ENCODE measurements at regions not wholly inside any gene's neighbourhood (a gene's known extent, or its start where the extent isn't known, plus 50 kb on each side); places are given as distances from the start of the nearest gene placed in this dataset.

DNA sequence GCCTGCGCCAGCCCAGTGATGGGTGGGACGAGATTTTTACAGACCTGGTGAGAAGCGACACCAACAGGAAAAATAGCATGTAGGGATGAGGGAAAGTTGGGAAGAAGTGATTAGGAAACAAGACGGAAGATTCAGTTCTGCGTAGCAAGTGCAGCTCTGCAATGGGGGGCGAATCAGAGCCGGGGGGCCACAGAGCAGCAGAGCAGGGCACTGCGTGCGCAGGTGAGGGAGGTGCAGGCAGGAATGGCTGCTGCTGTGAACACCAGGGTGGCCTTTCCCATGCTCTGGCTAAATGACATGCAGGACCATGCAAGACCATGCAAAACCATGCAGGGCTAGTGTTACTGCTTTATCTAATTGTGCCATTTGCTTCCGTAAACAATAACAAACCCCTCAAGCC, 442.7 kb upstream of the FRG1 start:
- Mint-ChIP-seq H3K27ac (no peak overlapping the region), H3K4me1 (no peaks in the 10 kb centered on the region), H3K4me3 (no peak overlapping the region), H3K36me3 (no peaks in the 10 kb centered on the region), H3K27me3 (no peaks in the 10 kb centered on the region), H3K9me3 (no peaks in the 10 kb centered on the region)
- no peak for DNase-seq

DNA sequence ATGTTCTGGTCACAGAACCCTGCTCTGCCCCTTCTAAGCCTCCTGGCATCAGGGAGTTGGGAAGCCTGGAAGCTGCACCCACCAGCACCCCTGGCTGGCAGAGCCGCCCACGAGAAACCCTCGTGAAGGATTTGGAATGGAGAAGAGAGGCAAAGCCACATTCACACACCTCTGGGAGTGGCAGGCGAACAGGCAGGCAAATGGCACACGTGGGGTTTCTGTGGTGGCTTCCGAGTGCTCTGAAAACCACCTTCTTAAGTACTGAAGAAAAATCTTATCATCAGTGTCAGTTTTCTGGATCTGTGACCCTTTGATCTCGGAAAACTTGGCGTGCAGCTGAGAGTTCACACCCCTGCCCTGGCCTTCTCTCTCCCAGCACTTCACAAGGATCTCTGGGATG, 442.2 kb upstream of the FRG1 start:
- no peak overlapping the region for H3K4me3 Mint-ChIP-seq
- no peaks in the 10 kb centered on the region for H3K4me1 Mint-ChIP-seq
- H3K36me3 Mint-ChIP-seq: no peaks in the 10 kb centered on the region
- H3K27ac Mint-ChIP-seq: no peak overlapping the region
- no peaks in the 10 kb centered on the region for H3K27me3 Mint-ChIP-seq
- no peaks in the 10 kb centered on the region for H3K9me3 Mint-ChIP-seq
- no peak for DNase-seq

DNA sequence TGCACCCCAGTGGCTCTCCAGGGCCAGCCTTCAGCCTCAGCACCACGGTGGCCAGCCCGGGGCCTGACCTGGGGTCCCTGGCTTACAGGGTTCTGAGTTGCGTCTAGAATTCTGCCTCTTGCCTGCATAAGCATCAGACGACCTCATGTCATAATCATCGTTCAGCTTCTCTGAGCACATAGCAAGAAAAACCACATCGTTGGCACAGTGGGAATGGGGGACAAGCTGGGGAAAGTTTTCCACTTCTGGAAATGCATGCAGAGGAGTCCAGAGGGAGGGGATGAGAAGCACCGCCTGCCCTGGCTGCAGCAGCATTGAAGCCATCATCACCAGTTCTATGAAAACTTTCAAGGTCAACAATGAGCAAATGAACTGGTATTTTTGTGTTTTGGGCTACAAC, 441.0 kb upstream of the FRG1 start:
- Mint-ChIP-seq H3K27ac (no peak overlapping the region), H3K27me3 (no peaks in the 10 kb centered on the region), H3K9me3 (no peaks in the 10 kb centered on the region), H3K4me1 (no peaks in the 10 kb centered on the region), H3K4me3 (no peak overlapping the region), H3K36me3 (no peaks in the 10 kb centered on the region)
- no peak for DNase-seq

DNA sequence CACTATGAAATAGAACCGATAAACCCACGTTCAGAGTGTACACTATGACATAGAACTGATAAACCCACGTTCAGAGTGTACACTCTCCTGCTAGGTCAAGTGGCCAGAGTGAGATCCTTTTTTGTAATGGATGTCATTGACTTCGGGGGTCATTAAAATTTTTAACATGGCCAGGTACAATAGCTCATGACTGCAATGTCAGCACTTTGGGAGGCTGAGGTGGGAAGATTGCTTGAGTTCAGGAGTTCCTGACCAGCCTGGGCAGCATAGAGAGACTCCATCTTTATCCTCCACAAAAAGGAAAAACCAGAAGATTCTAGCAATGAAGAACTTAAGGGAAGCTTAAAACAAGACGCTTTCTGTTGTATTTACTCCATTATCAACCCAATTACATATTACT, 439.7 kb upstream of the FRG1 start:
- no peak overlapping the region for H3K4me3 Mint-ChIP-seq
- DNase-seq: no peak
- no peaks in the 10 kb centered on the region for H3K36me3 Mint-ChIP-seq
- H3K9me3 Mint-ChIP-seq: no peaks in the 10 kb centered on the region
- no peaks in the 10 kb centered on the region for H3K4me1 Mint-ChIP-seq
- H3K27ac Mint-ChIP-seq: no peak overlapping the region
- no peaks in the 10 kb centered on the region for H3K27me3 Mint-ChIP-seq

DNA sequence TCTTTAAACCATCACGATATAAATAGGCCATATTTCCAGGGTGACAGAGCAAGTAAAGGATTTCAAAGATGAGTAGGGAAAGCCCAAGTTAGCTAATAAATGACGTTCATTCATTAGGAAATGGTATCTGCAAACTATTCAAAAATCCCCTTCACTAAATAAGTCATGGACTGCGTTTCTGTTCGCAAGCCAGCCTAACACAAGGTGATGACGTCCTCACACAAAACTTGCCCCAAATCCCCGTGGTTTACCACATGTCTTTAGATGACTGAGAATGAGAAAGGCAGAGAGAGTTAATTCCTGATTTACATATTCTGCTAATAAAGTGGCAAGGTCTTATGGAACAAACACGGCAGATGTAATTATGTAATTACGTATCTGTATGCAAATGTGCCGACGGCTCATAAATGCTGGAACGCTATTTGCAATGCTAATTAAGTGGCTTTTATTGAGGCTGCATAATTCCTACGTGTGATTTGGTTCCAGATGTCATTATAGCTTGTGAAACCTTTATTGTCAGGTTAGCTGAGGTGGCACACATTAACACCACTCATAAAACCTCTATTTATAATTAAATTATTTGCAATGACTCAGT, 437.7 kb upstream of the FRG1 start:
- Mint-ChIP-seq H3K27ac (no peak overlapping the region), H3K27me3 (no peaks in the 10 kb centered on the region), H3K4me3 (no peak overlapping the region), H3K36me3 (no peaks in the 10 kb centered on the region), H3K9me3 (no peaks in the 10 kb centered on the region), H3K4me1 (no peaks in the 10 kb centered on the region)
- no peak for DNase-seq

DNA sequence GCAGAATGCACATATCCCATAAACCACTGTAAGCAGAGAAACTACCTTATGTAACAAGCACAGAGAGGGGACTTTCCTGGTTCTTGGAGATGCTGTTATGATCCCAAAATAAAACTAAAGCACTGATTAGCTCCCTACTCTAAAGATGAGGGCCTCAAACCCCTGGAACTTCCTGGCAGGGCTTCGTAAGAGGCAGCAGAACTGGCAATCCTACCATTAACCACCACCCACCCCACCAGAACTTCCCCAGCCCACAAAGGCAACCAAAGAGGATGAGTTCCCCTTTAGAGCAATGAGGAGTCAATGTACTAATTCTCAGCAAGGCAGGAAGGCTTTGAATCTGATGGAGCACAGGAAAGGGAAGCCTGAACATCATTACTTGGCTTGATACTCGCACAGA, 436.5 kb upstream of the FRG1 start:
- H3K27me3 Mint-ChIP-seq: no peaks in the 10 kb centered on the region
- no peaks in the 10 kb centered on the region for H3K9me3 Mint-ChIP-seq
- no peak overlapping the region for H3K4me3 Mint-ChIP-seq
- DNase-seq: no peak
- no peaks in the 10 kb centered on the region for H3K36me3 Mint-ChIP-seq
- H3K27ac Mint-ChIP-seq: no peak overlapping the region
- no peaks in the 10 kb centered on the region for H3K4me1 Mint-ChIP-seq

DNA sequence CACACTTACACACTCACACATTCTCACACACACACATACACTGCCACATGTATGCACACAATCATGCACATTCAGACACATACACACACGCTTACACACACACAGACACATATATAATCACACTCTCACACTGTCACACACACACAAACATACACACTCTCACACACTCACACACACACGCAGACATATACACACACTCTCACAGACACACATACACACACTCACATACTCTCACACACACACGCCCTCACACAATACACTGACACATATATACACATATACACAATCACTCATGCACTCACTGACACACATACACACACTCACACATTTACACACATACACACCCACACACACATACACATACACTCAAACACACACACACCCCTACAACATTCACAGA, 435.3 kb upstream of the FRG1 start:
- no peak overlapping the region for H3K27ac Mint-ChIP-seq
- no peak for DNase-seq
- H3K4me3 Mint-ChIP-seq: no peak overlapping the region
- H3K36me3 Mint-ChIP-seq: no peaks in the 10 kb centered on the region
- H3K27me3 Mint-ChIP-seq: no peaks in the 10 kb centered on the region
- no peaks in the 10 kb centered on the region for H3K4me1 Mint-ChIP-seq
- H3K9me3 Mint-ChIP-seq: peaks cover 2% of the 10 kb centered on the region

DNA sequence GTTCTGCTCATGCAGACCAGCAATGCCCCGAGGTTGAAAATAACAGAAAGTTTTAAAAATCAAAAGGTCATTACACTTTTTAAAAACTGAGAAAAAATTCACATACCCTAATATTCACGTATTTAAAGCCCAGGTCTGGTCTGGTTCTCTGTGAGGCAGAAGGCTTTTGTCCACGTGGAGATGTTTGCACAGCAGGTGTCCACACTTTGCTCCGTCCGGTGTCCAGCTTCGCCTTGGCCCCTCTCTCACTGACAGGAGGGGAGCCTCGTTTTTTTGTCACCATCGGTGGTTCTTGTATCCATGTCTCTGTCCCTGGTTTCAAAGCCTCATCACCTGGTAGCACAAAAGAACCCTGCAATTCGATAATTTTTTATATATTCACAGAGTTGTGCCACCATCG, 434.6 kb upstream of the FRG1 start:
- peaks cover 2% of the 10 kb centered on the region for H3K9me3 Mint-ChIP-seq
- H3K36me3 Mint-ChIP-seq: no peaks in the 10 kb centered on the region
- no peak overlapping the region for H3K27ac Mint-ChIP-seq
- no peaks in the 10 kb centered on the region for H3K4me1 Mint-ChIP-seq
- no peaks in the 10 kb centered on the region for H3K27me3 Mint-ChIP-seq
- H3K4me3 Mint-ChIP-seq: no peak overlapping the region
- no peak for DNase-seq

DNA sequence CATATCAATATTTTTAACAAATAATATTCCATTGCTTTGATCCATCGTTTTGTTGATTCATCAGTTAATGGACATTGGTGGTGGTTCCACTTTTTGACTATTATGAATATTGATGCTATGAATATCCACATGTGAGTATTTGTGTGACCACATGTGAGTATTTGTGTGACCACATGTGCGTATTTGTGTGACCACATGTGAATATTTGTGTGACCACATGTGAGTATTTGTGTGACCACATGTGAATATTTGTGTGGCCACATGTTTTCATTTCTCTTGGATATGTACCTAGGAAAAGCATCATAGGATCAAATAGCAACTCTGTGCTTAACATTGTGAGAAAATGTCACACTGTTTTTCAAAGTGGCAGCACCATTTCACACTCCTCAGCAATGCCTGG, 433.6 kb upstream of the FRG1 start:
- Mint-ChIP-seq H3K9me3 (peaks cover 2% of the 10 kb centered on the region), H3K36me3 (no peaks in the 10 kb centered on the region), H3K4me1 (no peaks in the 10 kb centered on the region), H3K27ac (no peak overlapping the region), H3K4me3 (no peak overlapping the region), H3K27me3 (no peaks in the 10 kb centered on the region)
- no peak for DNase-seq

DNA sequence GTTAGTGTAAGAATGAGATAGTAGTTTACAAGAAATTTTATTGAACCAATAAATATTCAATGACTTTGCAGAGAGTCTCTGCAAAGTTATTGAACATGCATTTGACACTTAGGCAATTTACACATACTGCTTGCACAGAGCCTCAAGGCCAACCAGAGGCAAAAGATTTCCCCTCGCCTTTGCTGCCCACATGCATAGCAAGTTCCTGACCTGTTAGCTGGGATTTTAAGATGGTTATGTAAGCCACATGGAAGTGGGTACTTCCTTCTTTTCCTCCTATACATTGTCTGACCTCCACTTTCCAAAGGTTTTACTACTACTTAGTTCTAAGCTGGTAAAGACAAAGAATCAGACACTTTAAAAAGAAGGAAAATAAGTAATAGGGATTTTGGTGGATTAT, 430.1 kb upstream of the FRG1 start:
- H3K27me3 Mint-ChIP-seq: no peaks in the 10 kb centered on the region
- H3K27ac Mint-ChIP-seq: no peak overlapping the region
- DNase-seq: no peak
- H3K36me3 Mint-ChIP-seq: no peaks in the 10 kb centered on the region
- H3K4me3 Mint-ChIP-seq: no peak overlapping the region
- no peaks in the 10 kb centered on the region for H3K4me1 Mint-ChIP-seq
- peaks cover 2% of the 10 kb centered on the region for H3K9me3 Mint-ChIP-seq

DNA sequence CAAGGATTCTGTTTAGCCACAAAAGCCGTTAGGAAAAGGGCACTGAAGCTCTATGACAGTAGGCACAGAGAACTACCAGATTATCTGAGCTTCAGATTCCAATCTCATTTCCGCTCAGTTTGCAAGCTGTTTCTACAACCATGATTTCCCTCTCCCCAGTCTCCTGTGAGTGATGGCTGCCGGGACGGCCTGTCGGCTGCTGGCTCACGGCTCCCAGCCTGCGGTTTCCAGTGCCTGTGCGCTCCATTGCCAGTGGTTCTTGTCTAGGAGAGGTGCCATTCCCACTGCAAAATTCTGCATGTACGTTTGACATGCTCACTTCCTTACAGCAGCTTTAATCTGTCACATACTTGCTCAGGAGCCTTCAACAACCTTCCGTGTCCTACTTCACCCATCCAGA, 429.1 kb upstream of the FRG1 start:
- DNase-seq: no peak
- Mint-ChIP-seq H3K36me3 (no peaks in the 10 kb centered on the region), H3K27ac (no peak overlapping the region), H3K4me3 (no peak overlapping the region), H3K4me1 (no peaks in the 10 kb centered on the region), H3K9me3 (peaks cover 2% of the 10 kb centered on the region), H3K27me3 (no peaks in the 10 kb centered on the region)

DNA sequence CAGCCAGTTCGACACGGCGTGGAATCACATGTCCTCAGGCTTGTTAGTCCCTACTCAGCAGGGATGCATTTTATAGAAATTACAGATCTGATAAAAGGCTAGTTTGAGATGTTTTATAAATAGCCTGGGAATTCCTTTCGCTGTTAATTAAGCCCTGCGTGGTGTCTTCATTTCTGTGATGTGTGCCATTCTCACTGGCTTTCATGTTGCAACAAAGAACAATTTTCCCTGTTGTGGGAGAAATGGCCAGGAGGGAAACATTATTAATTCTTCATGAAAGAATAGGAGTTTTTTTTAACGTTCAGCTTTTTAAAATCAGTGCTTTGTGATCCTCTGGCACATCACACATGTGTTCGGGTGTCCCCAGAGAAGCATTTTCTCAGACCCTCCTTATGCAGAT, 427.3 kb upstream of the FRG1 start:
- H3K9me3 Mint-ChIP-seq: peaks cover 2% of the 10 kb centered on the region
- no peaks in the 10 kb centered on the region for H3K4me1 Mint-ChIP-seq

DNA sequence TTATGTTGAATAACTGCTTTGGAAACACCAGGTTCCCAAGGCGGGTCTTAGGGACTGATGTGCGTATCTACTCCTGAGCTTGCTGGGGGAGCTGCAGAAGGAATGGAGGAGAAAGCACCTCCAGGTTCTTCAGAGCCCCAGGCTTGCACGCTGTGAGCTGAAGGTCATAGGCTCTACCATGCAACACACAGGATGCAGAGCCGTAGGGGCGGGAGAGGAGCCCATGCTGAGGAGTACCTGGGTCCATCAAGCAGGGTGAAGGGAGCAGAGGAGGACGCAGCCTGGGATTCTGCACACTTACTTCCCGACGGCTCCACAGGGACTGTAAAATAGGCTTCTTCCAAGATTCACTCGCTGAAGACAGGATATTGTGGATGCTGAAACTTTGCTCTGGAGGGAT, 426.5 kb upstream of the FRG1 start:
- Mint-ChIP-seq H3K9me3 (peaks cover 2% of the 10 kb centered on the region), H3K4me3 (no peak overlapping the region), H3K4me1 (no peaks in the 10 kb centered on the region), H3K27ac (no peak overlapping the region), H3K27me3 (no peaks in the 10 kb centered on the region), H3K36me3 (no peaks in the 10 kb centered on the region)
- no peak for DNase-seq

More for the DNA sequence above, 427.3 kb upstream of the FRG1 start:
- Mint-ChIP-seq H3K4me3 (no peak overlapping the region), H3K36me3 (no peaks in the 10 kb centered on the region), H3K27ac (no peak overlapping the region), H3K27me3 (no peaks in the 10 kb centered on the region)
- DNase-seq: no peak

DNA sequence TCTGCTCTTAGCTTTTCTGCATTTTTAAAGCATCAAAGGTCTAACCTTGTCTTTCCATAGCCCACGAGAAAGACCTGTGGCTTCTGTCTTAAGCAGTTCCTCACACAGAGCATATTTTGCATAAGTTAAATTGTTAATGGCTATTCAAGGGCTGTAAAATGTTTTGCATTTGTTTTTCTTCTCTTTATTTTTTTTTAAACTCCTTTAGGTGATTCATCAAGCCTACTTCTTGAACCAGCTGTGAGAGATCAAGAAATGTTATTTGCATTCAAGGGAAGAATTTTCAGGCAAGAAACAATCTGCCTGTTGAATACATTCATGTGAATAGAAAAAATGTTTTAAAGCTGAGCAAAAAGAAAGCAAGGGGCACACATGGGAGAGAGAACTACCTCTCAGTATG, 423.8 kb upstream of the FRG1 start:
- Mint-ChIP-seq H3K27ac (no peak overlapping the region), H3K4me3 (no peak overlapping the region), H3K9me3 (no peaks in the 10 kb centered on the region), H3K27me3 (no peaks in the 10 kb centered on the region), H3K4me1 (no peaks in the 10 kb centered on the region), H3K36me3 (no peaks in the 10 kb centered on the region)
- no peak for DNase-seq

DNA sequence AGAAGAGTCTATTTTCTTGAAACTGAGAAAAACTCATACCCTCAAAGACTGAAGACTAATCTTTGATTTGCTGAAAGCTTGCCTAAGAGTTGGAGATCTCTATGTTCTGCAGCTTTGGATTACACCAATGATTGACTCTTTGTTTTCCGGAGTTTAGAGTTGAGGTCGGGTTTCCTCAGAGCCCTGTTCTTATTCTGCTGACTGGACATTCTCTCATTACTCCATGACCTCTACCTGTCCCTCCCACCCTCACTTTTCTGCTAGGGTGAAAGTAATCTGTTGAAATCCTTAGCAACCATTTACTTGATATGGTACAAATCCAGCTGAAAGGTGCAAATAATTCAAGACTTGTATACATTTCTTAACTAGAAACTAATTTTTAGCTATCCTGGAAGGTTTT, 421.5 kb upstream of the FRG1 start:
- no peak overlapping the region for H3K4me3 Mint-ChIP-seq
- no peak for DNase-seq
- no peaks in the 10 kb centered on the region for H3K36me3 Mint-ChIP-seq
- peaks cover 1% of the 10 kb centered on the region for H3K9me3 Mint-ChIP-seq
- H3K27me3 Mint-ChIP-seq: no peaks in the 10 kb centered on the region
- H3K27ac Mint-ChIP-seq: no peak overlapping the region
- no peaks in the 10 kb centered on the region for H3K4me1 Mint-ChIP-seq

DNA sequence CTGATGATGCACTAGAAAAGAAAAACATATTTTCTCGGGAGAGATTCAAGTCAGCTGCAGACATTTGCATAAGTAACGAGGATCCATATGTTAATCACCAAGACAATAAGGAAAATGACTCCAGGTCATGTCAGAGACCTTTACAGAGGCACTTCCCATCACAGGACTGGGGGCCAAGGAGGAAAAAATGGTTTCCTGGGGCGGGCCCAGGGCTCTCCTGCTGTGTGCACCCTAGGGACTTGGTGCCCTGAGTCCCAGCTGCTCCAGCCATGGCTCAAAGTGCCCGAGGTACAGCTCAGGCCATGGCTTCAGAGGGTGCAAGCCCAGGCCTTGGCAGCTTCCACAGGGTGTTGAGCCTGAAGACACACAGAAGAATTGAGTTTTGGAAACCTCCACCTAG, 415.4 kb upstream of the FRG1 start:
- no peak overlapping the region for H3K4me3 Mint-ChIP-seq
- H3K9me3 Mint-ChIP-seq: peaks cover 18% of the 10 kb centered on the region
- no peaks in the 10 kb centered on the region for H3K36me3 Mint-ChIP-seq
- no peaks in the 10 kb centered on the region for H3K27me3 Mint-ChIP-seq
- no peak for DNase-seq
- H3K27ac Mint-ChIP-seq: no peak overlapping the region
- no peaks in the 10 kb centered on the region for H3K4me1 Mint-ChIP-seq

DNA sequence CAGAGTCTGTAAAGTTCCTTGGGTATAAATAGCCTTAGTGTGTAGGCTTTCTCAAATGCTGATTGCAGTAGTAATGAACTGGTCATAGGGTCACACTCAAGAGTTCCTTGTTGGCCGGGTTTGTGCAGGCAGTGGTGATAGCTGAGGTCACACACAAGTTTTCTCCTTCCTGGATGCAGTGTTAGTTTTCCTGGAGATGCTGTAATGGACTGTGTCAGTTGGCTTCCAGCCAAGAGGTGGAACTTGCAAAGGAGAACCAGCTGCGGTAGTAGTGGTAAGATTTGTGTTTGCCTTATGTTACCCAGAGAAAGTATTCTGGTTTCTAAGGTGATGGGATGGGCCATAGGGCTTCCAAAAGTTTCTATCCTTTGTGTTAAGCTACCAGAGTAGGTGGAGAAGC, 409.8 kb upstream of the FRG1 start:
- H3K27ac Mint-ChIP-seq: no peak overlapping the region
- no peaks in the 10 kb centered on the region for H3K36me3 Mint-ChIP-seq
- no peak overlapping the region for H3K4me3 Mint-ChIP-seq
- H3K4me1 Mint-ChIP-seq: no peaks in the 10 kb centered on the region
- peaks cover 18% of the 10 kb centered on the region for H3K9me3 Mint-ChIP-seq
- no peaks in the 10 kb centered on the region for H3K27me3 Mint-ChIP-seq
- DNase-seq: no peak
